Ishikawa (cell line): ENCODE measurements at regions not wholly inside any gene's neighbourhood (a gene's known extent, or its start where the extent isn't known, plus 50 kb on each side); places are given as distances from the start of the nearest gene placed in this dataset.

Source experiments
- CEBPB ChIP-seq: IDR thresholded peaks from 2 replicates; pipeline ENCODE4 v1.6.1; 2012
- CREB1 ChIP-seq: IDR thresholded peaks from 2 replicates; pipeline ENCODE4 v1.6.1; 2012; ENCODE audit warnings: low read depth
- EGR1 ChIP-seq: IDR thresholded peaks from 2 replicates; pipeline ENCODE4 v1.6.1; 2012
- EP300 ChIP-seq: IDR thresholded peaks from 2 replicates; pipeline ENCODE4 v1.6.1; 2012; ENCODE audit warnings: borderline replicate concordance
- FOXM1 ChIP-seq: IDR thresholded peaks from 2 replicates; pipeline ENCODE4 v1.6.1; 2012; ENCODE audit warnings: low read depth, borderline replicate concordance
- NFIC ChIP-seq: IDR thresholded peaks from 2 replicates; pipeline ENCODE4 v1.6.1; 2012
- RAD21 ChIP-seq: IDR thresholded peaks from 2 replicates; pipeline ENCODE4 v1.6.1; 2012; ENCODE audit warnings: low read depth
- TAF1 ChIP-seq: IDR thresholded peaks from 2 replicates; pipeline ENCODE4 v1.6.1; 2012; ENCODE audit warnings: low read depth, mild to moderate bottlenecking
- TCF12 ChIP-seq: IDR thresholded peaks from 2 replicates; pipeline ENCODE4 v1.6.1; 2012; ENCODE audit warnings: low read depth
- TEAD4 ChIP-seq: IDR thresholded peaks from 2 replicates; pipeline ENCODE4 v1.6.1; 2012
- YY1 ChIP-seq: IDR thresholded peaks from 2 replicates; pipeline ENCODE4 v1.6.1; 2012; ENCODE audit warnings: low read depth
- ZBTB7A ChIP-seq: IDR thresholded peaks from 2 replicates; pipeline ENCODE4 v1.6.1; 2012; ENCODE audit warnings: low read depth
- TF ChIP-seq, protein P1 (sequence below): IDR thresholded peaks from 2 replicates; pipeline ENCODE4 v1.6.1; 2012
- TF ChIP-seq, protein P2 (sequence below): IDR thresholded peaks from 2 replicates; pipeline ENCODE4 v1.6.1; 2012
- TF ChIP-seq, protein P3 (sequence below): IDR thresholded peaks from 2 replicates; pipeline ENCODE4 v1.6.1; 2012; ENCODE audit warnings: low read depth, mild to moderate bottlenecking

DNA sequence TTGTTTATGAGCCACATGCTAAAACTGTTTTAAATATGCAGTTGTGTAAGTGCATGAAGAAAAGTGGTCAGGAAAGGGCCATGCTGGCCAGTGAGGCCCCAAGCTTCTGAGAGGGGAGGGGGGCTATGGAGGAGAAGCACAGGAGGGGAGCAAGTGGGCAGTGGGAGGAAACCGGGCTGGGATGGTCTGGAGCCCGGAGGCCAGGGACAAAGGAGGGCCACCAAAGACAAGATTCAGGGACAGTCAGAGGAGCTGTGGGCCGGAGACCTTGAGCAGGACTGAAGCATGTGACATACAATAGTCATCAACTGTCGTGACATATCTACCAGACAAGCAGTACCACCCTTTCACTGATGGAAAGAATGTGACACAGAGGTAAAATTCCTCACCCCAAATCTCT, 333.2 kb upstream of the IRX1 start:
- TF ChIP-seq, protein P1, sequence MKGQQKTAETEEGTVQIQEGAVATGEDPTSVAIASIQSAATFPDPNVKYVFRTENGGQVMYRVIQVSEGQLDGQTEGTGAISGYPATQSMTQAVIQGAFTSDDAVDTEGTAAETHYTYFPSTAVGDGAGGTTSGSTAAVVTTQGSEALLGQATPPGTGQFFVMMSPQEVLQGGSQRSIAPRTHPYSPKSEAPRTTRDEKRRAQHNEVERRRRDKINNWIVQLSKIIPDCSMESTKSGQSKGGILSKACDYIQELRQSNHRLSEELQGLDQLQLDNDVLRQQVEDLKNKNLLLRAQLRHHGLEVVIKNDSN = no peak
- no peak for TF ChIP-seq TAF1
- TF ChIP-seq FOXM1 = no peak
- TF ChIP-seq, protein P2, sequence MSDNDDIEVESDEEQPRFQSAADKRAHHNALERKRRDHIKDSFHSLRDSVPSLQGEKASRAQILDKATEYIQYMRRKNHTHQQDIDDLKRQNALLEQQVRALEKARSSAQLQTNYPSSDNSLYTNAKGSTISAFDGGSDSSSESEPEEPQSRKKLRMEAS = no peak
- no peak for TF ChIP-seq ZBTB7A
- no peak for TF ChIP-seq YY1
- TF ChIP-seq RAD21 = no peak
- no peak for TF ChIP-seq EGR1
- no peak for TF ChIP-seq TEAD4
- TF ChIP-seq TCF12 = no peak
- no peak for TF ChIP-seq NFIC
- no peak for TF ChIP-seq CREB1

DNA sequence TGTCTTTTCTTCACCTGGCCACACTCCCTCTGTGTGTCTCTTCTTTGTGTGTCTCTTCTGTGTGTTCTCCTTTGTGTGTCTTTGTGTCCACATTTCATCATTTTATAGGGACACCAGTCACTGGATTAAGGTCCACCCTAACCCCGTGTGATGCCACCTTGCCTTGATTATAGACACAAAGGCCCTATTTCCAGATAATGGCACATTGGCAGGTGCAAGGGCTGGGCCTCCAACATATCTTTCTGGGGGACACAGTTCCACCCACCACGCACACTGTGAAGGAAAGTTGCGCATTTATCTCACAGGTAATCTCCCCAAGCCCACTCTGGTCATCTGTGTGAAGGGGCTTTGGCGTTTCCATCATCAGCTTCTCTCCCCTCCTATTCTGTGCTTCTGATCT, 334.6 kb upstream of the IRX1 start:
- TF ChIP-seq CREB1 (no peak), YY1 (no peak), EGR1 (no peak), FOXM1 (no peak), RAD21 (no peak), ZBTB7A (no peak), CEBPB (no peak), EP300 (no peak), TAF1 (no peak), TCF12 (no peak), TEAD4 (no peak), NFIC (no peak)
- TF ChIP-seq, protein P3, sequence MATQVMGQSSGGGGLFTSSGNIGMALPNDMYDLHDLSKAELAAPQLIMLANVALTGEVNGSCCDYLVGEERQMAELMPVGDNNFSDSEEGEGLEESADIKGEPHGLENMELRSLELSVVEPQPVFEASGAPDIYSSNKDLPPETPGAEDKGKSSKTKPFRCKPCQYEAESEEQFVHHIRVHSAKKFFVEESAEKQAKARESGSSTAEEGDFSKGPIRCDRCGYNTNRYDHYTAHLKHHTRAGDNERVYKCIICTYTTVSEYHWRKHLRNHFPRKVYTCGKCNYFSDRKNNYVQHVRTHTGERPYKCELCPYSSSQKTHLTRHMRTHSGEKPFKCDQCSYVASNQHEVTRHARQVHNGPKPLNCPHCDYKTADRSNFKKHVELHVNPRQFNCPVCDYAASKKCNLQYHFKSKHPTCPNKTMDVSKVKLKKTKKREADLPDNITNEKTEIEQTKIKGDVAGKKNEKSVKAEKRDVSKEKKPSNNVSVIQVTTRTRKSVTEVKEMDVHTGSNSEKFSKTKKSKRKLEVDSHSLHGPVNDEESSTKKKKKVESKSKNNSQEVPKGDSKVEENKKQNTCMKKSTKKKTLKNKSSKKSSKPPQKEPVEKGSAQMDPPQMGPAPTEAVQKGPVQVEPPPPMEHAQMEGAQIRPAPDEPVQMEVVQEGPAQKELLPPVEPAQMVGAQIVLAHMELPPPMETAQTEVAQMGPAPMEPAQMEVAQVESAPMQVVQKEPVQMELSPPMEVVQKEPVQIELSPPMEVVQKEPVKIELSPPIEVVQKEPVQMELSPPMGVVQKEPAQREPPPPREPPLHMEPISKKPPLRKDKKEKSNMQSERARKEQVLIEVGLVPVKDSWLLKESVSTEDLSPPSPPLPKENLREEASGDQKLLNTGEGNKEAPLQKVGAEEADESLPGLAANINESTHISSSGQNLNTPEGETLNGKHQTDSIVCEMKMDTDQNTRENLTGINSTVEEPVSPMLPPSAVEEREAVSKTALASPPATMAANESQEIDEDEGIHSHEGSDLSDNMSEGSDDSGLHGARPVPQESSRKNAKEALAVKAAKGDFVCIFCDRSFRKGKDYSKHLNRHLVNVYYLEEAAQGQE = no peak
- TF ChIP-seq, protein P2 = no peak
- TF ChIP-seq, protein P1 = no peak

DNA sequence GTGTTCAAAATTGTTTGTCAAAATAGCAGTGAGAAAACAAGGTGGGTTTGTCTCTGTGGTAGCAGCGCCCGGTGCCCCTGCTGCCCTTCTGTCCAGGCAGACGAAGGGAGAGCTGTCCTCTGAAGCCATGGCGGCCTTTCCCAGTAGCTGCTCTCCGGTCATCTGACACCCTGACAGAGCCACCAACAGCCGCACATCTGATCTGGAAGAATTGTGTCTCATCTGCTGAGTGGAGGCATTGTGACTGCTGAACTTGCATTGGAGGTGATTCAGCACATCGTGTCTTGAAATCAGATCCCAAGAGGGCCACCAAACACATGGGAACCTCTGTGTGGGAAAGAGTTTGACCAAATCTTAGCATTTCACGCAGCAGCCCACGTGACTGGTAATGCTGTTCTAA, 337.6 kb upstream of the IRX1 start:
- TF ChIP-seq ZBTB7A = no peak
- TF ChIP-seq, protein P3 = no peak
- no peak for TF ChIP-seq FOXM1
- TF ChIP-seq NFIC = no peak
- TF ChIP-seq CREB1 = no peak
- no peak for TF ChIP-seq RAD21
- TF ChIP-seq, protein P2 = no peak
- no peak for TF ChIP-seq EP300
- TF ChIP-seq CEBPB = no peak
- TF ChIP-seq TEAD4 = no peak
- TF ChIP-seq, protein P1 = no peak
- no peak for TF ChIP-seq TAF1

DNA sequence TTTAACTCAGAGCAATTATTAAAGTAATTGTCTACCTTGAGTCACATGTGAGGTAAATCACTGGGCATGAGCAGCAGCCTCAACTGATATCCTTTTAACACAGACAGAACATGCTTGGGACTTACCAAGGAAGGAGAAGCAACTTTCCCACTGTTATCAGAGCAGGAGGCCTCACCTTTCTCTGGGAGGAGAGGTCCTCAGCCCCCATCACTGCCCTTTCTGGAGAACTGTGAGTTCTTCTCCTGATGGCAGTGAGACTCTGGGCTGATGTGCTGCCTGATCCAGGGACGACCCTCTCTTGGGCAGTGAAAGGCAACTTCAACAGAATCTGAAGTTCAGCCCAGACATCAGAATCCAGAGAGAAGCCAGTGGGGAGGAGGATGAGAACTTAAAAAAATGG, 343.4 kb upstream of the IRX1 start:
- TF ChIP-seq TEAD4 (no peak), EP300 (no peak), RAD21 (no peak), CREB1 (no peak), NFIC (no peak), TCF12 (no peak)
- TF ChIP-seq, protein P3 = no peak
- TF ChIP-seq, protein P1 = no peak
